CD4-positive, alpha-beta T cell treated with Interleukin-6 at 100 ng/mL for 8 hours (primary cell): ENCODE measurements at regions not wholly inside any gene's neighbourhood (a gene's known extent, or its start where the extent isn't known, plus 50 kb on each side); places are given as distances from the start of the nearest gene placed in this dataset.
"Not testable (repeated sequence)": the region's sequence is repeated elsewhere in the genome, so short reads cannot be mapped to it uniquely, and the experiment has no call there.

Experiments used
- DNase-seq: peaks from one replicate; pipeline ENCODE4 v3.0.0-alpha.2; 2020; ENCODE audit warnings: mixed read lengths, low spot score

- DNase-seq: no peak
Observed at GRCh38 chr14:66015071-66015780, 470.9 kb upstream of the CCDC196 start.

- DNase-seq: no peak
Observed at GRCh38 chr14:66017927-66018326, 468.2 kb upstream of the CCDC196 start.

GRCh38 chr14:66022526-66022925, 463.6 kb upstream of the CCDC196 start:
- DNase-seq: no peak

- DNase-seq: no peak
Observed at GRCh38 chr14:66025779-66026178, 460.4 kb upstream of the CCDC196 start.

GRCh38 chr14:66031981-66032380, 454.2 kb upstream of the CCDC196 start:
- not testable (repeated sequence) for DNase-seq

- DNase-seq: no peak
Observed at GRCh38 chr14:66032800-66033199, 453.4 kb upstream of the CCDC196 start.

- no peak for DNase-seq
Observed at GRCh38 chr14:66036547-66036946, 449.6 kb upstream of the CCDC196 start.

- DNase-seq: no peak
Observed at GRCh38 chr14:66037361-66037760, 448.8 kb upstream of the CCDC196 start.

- DNase-seq: no peak
Observed at GRCh38 chr14:66038212-66038611, 448.0 kb upstream of the CCDC196 start.

GRCh38 chr14:66038618-66039017, 447.6 kb upstream of the CCDC196 start:
- DNase-seq: no peak

- no peak for DNase-seq
Observed at GRCh38 chr14:66039495-66039894, 446.7 kb upstream of the CCDC196 start.

GRCh38 chr14:66041582-66041981, 444.6 kb upstream of the CCDC196 start:
- DNase-seq: no peak

GRCh38 chr14:66043921-66044320, 442.2 kb upstream of the CCDC196 start:
- no peak for DNase-seq

- DNase-seq: no peak
Observed at GRCh38 chr14:66045572-66046021, 440.6 kb upstream of the CCDC196 start.

GRCh38 chr14:66046035-66046434, 440.1 kb upstream of the CCDC196 start:
- DNase-seq: no peak

GRCh38 chr14:66046591-66046990, 439.6 kb upstream of the CCDC196 start:
- no peak for DNase-seq

GRCh38 chr14:66056268-66056907, 429.8 kb upstream of the CCDC196 start:
- DNase-seq: no peak

- DNase-seq: no peak
Observed at GRCh38 chr14:66056926-66057552, 429.1 kb upstream of the CCDC196 start.

GRCh38 chr14:66065188-66065587, 421.0 kb upstream of the CCDC196 start:
- no peak for DNase-seq

GRCh38 chr14:66066981-66067776, 419.0 kb upstream of the CCDC196 start:
- no peak for DNase-seq

GRCh38 chr14:66069036-66069435, 417.1 kb upstream of the CCDC196 start:
- no peak for DNase-seq

- DNase-seq: no peak
Observed at GRCh38 chr14:66069830-66070541, 416.2 kb upstream of the CCDC196 start.
